Smooth muscle cell (in vitro differentiated cells): ENCODE measurements at regions not wholly inside any gene's neighbourhood (a gene's known extent, or its start where the extent isn't known, plus 50 kb on each side); places are given as distances from the start of the nearest gene placed in this dataset.

Source experiments
- DNase-seq: peaks from one replicate; lab custom pipeline; 2025; ENCODE audit not compliant: unreplicated experiment; lab: John Stamatoyannopoulos, UW
- H2AFZ ChIP-seq: fragments of 200-600 bp; sonication (generic); 2 replicates; pipeline ENCODE4 v1.6.0; 2016; ENCODE audit warnings: antibody characterized with exemption, low read depth, mild to moderate bottlenecking
- H3F3A ChIP-seq: fragments of 200-600 bp; sonication (generic); 2 replicates; pipeline ENCODE4 v1.6.0; 2017; ENCODE audit warnings: antibody characterized with exemption, low read depth
- H3K27ac ChIP-seq: fragments of 200-600 bp; sonication (generic); 2 replicates; pipeline ENCODE4 v1.5.1; 2016; ENCODE audit warnings: low read depth, mild to moderate bottlenecking
- H3K27me3 ChIP-seq: fragments of 200-600 bp; sonication (generic); 2 replicates; pipeline ENCODE4 v1.6.1; 2016; ENCODE audit warnings: low read depth, mild to moderate bottlenecking
- H3K36me3 ChIP-seq: fragments of 200-600 bp; sonication (generic); 2 replicates; pipeline ENCODE4 v1.5.1; 2016; ENCODE audit warnings: low read depth
- H3K4me1 ChIP-seq: fragments of 200-600 bp; sonication (generic); 2 replicates; pipeline ENCODE4 v1.5.1; 2016; ENCODE audit warnings: low read depth
- H3K4me2 ChIP-seq: fragments of 200-600 bp; sonication (generic); 2 replicates; pipeline ENCODE4 v1.6.0; 2016; ENCODE audit warnings: mild to moderate bottlenecking
- H3K4me3 ChIP-seq: fragments of 200-600 bp; sonication (generic); 2 replicates; pipeline ENCODE4 v1.5.1; 2016; ENCODE audit warnings: mild to moderate bottlenecking
- H3K79me2 ChIP-seq: fragments of 200-600 bp; sonication (generic); 2 replicates; pipeline ENCODE4 v1.6.0; 2016; ENCODE audit warnings: low read depth, mild to moderate bottlenecking
- H3K9ac ChIP-seq: fragments of 200-600 bp; sonication (generic); 2 replicates; pipeline ENCODE4 v1.6.0; 2016; ENCODE audit warnings: low read depth
- H3K9me3 ChIP-seq: fragments of 200-600 bp; sonication (generic); replicated peaks from 2 replicates; pipeline ENCODE4 v1.5.1; 2016; ENCODE audit warnings: low read depth
- H4K20me1 ChIP-seq: fragments of 200-600 bp; sonication (generic); 2 replicates; pipeline ENCODE4 v1.6.0; 2016; ENCODE audit warnings: low read depth
- WGBS: methylation state at CpG from one replicate; pipeline ENCODE4 v1.1.7; 2016; ENCODE audit warnings: low lambda C conversion rate; 5-methylcytosine and 5-hydroxymethylcytosine counted together
- TF ChIP-seq, protein P1 (sequence below): fragments of 200-600 bp; sonication (generic); IDR thresholded peaks from 2 replicates; pipeline ENCODE4 v1.5.1; 2017; ENCODE audit warnings: borderline replicate concordance, mild to moderate bottlenecking, antibody characterized with exemption; ENCODE audit not compliant: insufficient read depth, poor library complexity, severe bottlenecking

DNA sequence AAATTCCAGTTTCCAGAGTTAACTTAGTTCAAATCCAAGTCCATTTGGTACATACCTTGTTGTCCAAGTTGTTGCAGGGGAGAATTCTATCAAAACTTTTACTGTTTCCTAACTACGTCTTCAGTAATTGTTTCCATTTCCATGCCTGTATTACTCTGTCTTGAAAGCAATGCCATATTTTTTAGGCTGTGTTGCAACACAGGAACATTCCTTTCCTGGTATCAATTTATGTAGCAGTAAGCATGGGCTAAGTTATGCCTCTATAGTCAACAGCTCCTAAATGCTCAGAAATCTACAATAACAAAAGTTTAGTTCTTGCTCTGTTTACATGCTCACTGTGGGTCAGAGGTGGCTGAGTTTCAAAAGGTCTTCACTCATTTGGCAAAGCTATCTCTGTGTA, 1943.8 kb upstream of the PIK3C3 start:
- no peaks in the 10 kb centered on the region for H4K20me1 ChIP-seq
- no peaks in the 10 kb centered on the region for H3K79me2 ChIP-seq
- 87% methylated on average over 1 of the region's 1 CpG for WGBS
- H2AFZ ChIP-seq: no peak overlapping the region
- H3K4me2 ChIP-seq: no peak overlapping the region
- TF ChIP-seq, protein P1, sequence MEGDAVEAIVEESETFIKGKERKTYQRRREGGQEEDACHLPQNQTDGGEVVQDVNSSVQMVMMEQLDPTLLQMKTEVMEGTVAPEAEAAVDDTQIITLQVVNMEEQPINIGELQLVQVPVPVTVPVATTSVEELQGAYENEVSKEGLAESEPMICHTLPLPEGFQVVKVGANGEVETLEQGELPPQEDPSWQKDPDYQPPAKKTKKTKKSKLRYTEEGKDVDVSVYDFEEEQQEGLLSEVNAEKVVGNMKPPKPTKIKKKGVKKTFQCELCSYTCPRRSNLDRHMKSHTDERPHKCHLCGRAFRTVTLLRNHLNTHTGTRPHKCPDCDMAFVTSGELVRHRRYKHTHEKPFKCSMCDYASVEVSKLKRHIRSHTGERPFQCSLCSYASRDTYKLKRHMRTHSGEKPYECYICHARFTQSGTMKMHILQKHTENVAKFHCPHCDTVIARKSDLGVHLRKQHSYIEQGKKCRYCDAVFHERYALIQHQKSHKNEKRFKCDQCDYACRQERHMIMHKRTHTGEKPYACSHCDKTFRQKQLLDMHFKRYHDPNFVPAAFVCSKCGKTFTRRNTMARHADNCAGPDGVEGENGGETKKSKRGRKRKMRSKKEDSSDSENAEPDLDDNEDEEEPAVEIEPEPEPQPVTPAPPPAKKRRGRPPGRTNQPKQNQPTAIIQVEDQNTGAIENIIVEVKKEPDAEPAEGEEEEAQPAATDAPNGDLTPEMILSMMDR: no peak
- no peak for DNase-seq
- H3K36me3 ChIP-seq: no peaks in the 10 kb centered on the region
- H3F3A ChIP-seq: no peaks in the 10 kb centered on the region
- no peaks in the 10 kb centered on the region for H3K9me3 ChIP-seq
- no peaks in the 10 kb centered on the region for H3K27me3 ChIP-seq
- H3K27ac ChIP-seq: no peak overlapping the region
- H3K4me3 ChIP-seq: no peak overlapping the region
- no peak overlapping the region for H3K9ac ChIP-seq
- no peaks in the 10 kb centered on the region for H3K4me1 ChIP-seq

DNA sequence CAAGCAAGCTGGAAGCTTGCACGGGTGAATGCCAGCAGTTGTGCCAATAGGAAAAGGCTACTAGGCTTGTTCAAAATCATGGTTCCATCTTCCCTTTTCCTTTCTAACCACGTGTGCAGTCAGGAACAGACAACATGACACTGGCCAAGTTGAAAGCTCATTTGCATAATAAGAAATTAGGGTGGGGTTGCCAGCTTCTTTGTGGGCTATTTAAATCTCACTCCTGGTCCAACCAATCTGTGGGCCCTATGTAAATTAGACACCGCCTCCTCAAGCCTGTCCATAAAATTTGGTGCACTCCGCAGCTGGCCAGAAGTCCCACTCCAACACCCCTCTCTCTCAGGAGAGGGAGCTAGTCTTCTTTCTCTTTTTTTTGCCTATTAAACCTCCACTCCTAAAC, 1948.4 kb upstream of the PIK3C3 start:
- H3F3A ChIP-seq: no peaks in the 10 kb centered on the region
- no peaks in the 10 kb centered on the region for H3K4me1 ChIP-seq
- no peak for DNase-seq
- H3K36me3 ChIP-seq: no peaks in the 10 kb centered on the region
- H3K79me2 ChIP-seq: no peaks in the 10 kb centered on the region
- no peak overlapping the region for H3K4me2 ChIP-seq
- H3K27ac ChIP-seq: no peak overlapping the region
- no peaks in the 10 kb centered on the region for H4K20me1 ChIP-seq
- TF ChIP-seq, protein P1: no peak
- no peaks in the 10 kb centered on the region for H3K9me3 ChIP-seq
- no peak overlapping the region for H3K9ac ChIP-seq
- 78% methylated on average over 4 of the region's 4 CpGs for WGBS
- H2AFZ ChIP-seq: no peak overlapping the region
- H3K4me3 ChIP-seq: no peak overlapping the region
- no peaks in the 10 kb centered on the region for H3K27me3 ChIP-seq

DNA sequence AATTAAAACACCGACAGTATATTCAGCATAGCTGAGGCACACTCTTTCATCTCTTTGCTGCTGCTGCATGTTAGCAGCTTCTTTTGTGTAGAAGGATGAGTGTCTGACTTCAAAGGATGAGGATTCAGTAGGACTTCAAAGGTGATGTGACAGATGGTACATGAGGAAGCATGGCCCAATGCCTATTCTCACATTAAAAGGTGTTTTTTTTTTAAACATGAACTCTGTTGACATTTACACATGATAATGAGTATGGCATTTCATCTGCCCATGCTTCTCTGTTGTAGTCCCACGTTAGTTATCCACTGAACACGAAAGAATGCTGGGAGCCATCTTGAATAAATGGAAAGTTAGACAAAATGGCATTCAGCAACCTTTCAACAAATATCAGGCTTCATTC, 1950.8 kb upstream of the PIK3C3 start:
- Histone ChIP-seq H3K36me3 (no peaks in the 10 kb centered on the region), H3K79me2 (no peaks in the 10 kb centered on the region), H4K20me1 (no peaks in the 10 kb centered on the region), H3K9me3 (no peaks in the 10 kb centered on the region), H3K4me1 (no peaks in the 10 kb centered on the region), H3K4me3 (no peak overlapping the region), H3K27me3 (no peaks in the 10 kb centered on the region), H3K27ac (no peak overlapping the region), H2AFZ (no peak overlapping the region), H3F3A (no peaks in the 10 kb centered on the region), H3K4me2 (no peak overlapping the region), H3K9ac (no peak overlapping the region)
- DNase-seq: no peak
- TF ChIP-seq, protein P1: no peak
- 94% methylated on average over 3 of the region's 3 CpGs for WGBS

DNA sequence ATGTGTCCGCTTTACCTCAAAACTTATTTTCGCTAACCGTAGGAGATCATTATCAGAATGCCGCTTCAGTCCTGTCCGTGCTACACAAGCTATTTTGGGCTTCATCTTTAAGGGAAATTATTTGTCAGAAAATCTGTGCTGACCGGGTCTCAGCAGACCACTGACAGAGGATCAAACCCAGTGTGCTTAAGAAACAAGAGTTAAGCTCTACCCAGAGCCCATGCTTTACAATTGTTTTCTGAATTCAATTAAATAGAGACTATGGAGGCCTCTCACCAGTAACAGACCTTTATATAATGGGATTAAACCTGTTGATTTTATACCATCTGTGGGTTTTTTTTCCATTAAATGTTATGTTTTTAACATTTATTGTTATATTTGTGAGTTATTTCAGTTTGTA, 1956.7 kb upstream of the PIK3C3 start:
- Histone ChIP-seq H3K9me3 (no peaks in the 10 kb centered on the region), H2AFZ (no peak overlapping the region), H3K27ac (no peak overlapping the region), H3K4me3 (no peak overlapping the region), H3K27me3 (no peaks in the 10 kb centered on the region), H4K20me1 (no peaks in the 10 kb centered on the region), H3K9ac (no peak overlapping the region), H3K79me2 (no peaks in the 10 kb centered on the region), H3K36me3 (no peaks in the 10 kb centered on the region), H3K4me1 (peaks cover 12% of the 10 kb centered on the region), H3K4me2 (no peak overlapping the region), H3F3A (no peaks in the 10 kb centered on the region)
- no peak for DNase-seq
- TF ChIP-seq, protein P1: no peak
- 90% methylated on average over 6 of the region's 6 CpGs for WGBS
